Activated T-cell treated with anti-CD3 and anti-CD28 coated beads for 48 hours (primary cell): ENCODE measurements at regions not wholly inside any gene's neighbourhood (a gene's known extent, or its start where the extent isn't known, plus 50 kb on each side); places are given as distances from the start of the nearest gene placed in this dataset.

Experiments
- DNase-seq: peaks from one replicate; pipeline ENCODE4 v3.0.0-alpha.2; 2020; ENCODE audit warnings: low read depth

DNA sequence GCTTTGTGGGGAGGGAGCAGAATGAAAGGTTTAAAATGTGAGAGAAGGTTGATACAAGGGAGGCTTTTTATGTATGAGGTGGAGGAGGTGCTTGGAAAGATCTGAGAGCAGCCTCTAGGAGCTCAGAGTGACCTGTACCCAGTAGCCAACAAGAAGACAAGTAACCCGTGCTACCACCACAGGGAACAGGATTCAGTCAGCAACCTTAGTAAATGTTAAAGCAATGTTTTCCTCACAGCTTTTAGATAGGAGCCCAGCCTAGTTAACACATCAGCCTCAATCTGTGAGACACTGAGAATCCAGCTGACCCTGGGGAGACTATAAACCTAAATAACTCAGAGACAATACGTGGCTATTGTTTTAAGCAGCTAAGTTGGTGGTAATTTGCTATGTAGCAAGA lies 194.9 kb upstream of the NT5C1B start:
- DNase-seq, result no peak

DNA sequence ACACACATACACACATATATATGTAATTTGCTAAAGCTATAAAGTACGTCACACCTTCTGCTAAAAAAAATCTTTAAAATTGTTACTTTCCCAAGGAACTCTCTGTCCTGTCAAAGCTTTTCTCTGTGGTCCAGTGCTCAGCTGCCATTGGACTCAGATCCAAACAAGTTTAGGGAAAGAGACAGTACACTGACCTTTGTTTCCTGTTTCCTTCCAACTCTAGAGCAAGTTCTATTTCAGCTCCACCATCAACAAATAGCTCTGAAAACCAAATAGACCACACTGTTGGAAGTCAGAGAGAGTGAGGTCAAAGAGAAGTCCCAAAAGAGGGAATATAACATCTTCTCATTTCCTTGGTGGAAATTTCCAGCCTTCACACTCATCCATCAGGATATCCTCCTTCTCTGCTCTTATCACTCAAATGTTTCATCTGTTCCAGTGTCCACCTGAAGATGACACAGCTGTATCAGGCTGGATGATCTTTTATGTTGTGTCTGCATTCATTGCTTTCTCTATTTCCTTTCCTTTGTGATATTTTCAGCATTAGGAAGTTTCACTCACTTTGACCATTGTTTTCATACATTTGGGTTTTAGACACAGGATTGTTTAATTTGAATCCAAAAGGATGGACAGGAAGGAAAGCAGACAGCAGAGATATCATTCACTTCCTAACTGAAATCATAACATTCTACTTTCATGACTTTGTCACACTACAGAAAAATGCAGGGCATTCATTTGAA lies 192.3 kb upstream of the NT5C1B start:
- DNase-seq, result no peak

DNA sequence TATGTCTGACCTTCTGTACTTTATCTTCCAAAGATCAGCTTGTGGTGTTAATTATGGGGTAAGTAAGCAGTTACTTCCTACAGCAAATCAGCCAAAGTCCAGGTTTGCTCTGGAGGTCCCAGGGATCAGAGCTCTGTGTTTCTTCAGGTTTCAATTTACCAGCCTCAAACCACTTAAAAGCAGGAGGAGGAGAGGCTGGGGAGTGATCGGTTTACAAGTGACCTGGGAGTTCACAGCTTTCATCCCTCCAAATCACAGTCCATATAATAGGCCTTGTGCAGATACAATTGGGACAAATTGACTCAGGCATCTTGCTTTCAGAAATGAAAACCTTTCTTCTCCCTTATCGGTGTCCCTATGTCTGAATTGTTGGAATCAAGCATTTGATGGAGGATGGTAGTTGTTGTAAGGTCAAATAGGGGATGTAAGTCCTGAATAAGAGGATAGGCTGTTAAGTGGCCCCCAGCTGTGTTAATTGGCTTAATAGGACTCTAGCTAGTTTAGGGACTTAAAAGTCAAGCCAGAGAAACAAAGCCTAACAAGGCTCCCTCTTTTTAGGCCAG lies 188.0 kb upstream of the NT5C1B start:
- DNase-seq, result no peak

DNA sequence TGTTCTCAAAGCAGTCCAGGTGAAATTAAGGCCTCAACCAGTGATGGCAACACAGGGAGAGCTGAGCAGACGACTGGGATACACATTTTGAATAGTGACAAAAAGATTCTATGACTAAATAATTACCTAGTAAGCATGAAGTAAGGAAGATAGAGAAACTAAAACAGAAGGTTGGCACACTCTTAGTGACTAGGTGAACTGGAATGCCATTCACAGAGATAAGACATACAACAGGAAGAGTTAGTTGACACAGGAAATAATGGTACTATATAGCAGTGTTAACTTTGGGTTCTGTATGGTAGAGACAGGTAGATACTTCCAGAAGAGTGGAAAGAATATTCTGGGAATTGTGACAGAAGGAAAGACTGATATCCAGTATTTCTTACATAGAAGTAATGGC lies 181.8 kb upstream of the NT5C1B start:
- DNase-seq, result no peak

DNA sequence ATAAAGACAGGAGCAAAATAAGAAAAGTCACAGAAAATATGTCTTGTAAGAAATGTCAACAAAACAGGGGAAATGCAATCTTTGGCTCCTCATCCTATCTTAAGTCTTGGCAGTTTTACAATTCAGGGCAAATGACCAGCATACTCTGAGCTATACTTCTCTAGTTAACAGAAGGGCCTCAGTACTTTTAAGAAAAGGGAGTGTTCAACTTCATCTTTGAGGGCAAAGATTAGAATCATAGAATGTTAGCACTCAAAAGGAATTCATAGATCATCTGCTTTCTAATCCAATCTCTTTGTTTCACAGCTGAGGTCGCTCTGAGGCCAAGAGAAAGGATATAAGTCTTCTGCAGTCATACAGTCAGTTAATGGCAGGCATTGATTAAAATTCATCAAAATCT lies 174.0 kb upstream of the NT5C1B start:
- DNase-seq, result no peak

DNA sequence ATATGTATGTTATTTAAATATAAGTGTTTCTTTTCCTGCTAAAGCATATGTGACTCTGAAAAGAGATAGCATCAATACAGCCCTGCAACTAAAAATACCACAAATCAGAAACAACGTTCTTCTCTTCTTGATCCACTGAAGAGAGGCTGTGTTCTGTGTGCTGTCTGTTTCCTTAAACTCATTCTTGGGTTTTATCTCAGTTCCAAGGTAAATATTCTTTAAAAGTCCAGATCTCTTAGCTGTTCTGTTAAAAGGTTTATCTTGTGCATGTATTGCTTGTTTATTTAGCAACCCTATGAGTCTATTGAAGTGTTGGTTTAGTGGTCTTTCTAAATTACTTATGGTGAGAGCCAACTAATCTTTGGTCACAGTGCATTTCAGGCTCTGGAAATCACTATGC lies 173.3 kb upstream of the NT5C1B start:
- no peak for DNase-seq

DNA sequence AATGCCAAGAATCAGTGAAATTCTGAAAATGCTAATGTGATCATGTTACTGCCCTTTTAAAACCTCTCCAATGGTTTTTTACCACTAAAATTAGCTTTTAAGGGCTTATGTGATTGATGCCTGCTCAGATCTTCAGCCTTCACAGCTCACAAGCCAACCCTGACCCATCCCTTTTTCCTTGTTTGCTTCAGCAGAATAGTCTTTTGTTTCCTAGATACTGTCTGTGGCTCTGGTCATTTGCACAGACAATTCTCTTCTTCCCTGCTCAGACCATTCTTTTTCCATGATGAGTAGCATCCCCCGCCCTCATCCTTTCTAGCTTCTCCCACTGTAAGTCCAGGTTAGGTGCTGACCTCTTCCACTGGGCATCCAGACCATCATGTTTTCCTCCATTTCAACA lies 164.9 kb upstream of the NT5C1B start:
- DNase-seq, result no peak

DNA sequence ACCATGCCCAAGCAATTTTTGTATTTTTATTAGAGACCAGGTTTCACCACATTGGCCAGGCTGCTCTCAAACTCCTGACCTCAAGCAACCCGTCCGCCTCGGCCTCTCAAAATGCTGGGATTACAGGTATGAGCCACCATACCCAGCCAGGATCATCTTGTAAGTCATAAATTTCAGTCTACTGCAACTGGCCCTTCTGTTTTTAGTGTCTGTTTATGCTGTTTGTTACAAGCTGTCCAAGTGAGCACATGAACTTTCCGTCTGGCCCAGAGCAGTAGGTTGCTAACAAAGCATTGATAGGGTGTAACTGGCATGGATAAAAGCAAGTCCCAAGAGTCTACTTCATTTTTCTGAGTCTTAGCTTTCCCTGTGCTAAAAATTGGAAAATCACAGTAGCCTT lies 164.4 kb upstream of the NT5C1B start:
- DNase-seq, result no peak

DNA sequence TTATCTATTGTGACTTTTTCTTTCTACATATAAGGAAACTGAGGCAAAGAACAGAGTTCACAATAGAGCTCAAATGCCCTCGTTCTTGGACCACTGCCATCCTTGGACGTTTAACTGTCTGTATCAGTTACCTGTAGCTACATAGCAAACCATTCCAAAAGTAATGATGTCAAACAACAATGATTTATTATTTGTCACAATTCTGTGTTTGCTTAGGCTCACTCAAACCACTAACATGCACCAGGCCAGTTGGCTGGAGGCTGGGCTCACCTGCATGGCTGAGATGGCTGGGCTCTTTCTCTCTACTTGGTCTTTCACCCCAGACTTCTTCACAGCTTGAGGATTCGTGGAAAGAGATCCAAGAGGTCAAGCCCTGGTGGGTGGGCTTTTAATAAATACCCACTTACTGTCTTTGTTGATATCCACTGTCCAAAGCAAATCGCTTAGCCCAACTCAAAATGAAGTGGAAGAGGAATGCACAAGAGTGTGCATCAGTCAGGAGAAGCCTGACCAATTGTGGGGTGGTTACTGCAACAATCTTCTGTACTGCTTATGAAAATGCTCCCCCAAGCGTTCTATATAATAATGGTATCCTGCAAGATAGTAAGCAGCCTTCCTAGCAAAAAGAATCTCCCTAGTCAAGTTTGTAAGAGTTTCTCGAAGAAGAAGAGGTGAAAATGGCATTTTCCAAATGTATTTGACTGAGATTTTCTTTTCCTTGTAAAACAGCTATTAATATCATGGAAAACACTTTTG lies 163.5 kb upstream of the NT5C1B start:
- no peak for DNase-seq

DNA sequence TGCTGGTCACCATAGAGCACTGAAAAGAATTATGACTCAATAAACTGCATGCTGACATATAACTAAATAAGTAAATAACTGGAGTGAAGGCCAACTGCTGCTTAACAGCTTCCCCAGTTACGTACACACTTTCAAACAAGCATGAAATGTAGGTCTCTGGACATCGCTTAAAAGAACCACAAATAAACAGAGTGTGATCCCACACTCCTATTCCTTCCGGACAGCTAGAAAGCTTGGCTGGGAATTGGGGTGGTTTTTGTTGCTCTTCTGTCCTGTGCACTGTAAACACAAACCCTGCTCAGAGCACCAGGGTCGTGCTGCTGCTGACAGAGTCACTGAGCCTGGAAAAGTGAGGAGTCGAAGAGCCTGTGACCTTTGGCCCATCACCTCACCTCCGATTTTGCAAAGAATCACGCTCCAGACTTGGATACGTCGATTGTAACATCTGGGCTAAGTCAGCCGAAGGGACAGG lies 162.7 kb upstream of the NT5C1B start:
- no peak for DNase-seq

DNA sequence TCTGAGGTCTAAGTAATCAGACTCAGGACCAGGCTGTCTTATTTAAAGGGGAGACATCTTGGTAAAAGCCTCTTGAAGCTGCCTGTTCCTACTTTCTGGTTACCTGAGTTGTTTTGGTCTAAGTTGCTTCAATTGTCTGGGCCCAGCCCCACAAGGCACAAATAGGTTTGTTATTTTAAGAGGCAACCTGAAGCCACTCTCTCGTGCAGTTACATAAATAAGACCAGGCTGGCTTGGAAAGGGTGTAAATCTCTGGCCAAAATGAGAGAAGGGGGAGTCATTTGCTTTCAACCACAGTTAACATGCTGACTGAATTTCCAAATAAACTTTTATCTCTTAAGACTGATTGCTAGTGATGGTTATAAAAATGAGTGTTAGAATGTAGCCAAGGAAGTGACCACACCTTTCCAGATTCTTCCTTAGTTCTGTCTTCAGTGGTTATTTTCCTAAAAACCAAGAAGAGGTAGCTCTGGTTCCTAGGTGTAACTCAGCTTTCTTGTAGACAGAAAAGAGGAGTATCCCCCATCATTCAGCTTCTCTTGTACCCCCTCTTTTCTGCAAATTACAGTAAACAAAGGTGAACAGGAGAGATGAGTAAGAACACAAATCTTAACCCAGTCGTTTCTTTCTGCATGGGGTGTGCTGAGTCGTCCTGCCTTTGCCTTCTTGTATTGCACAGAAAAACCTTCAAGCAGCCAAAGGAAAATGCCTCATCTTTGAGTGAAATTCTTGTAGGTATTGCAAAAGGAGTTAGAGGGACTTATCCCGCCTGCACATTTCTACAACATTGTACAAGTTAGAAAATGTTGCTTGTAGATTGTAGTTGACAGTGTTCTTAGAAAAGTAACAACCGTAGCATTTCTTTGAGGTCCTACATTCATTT lies 161.5 kb upstream of the NT5C1B start:
- DNase-seq, result no peak

DNA sequence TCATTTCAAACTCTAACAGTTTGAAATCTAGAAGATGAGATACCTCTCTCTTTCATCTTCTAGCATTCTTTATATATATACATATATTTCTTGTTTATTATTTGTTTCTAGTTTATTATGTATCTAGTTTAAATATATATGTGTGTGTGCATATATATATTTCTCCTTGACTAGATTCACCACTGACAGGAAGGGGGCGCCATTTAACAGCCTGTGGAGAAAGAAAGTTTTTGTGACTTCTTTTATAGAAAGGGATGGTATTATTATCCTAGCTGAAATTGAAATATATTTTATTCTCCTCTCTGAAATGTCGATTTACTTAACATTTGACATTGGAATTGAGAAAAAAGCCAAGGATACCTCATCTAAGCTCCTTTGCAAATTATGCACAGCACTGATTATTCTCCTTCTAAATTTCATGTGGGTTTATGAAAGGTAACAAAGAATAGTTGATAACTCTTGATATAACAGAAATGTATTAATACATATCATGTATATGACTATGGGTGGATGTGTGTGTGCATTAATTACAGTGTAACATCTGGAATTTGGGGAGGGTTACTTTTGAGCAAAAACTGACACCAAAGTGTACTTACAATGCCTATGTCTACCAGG lies 160.7 kb upstream of the NT5C1B start:
- DNase-seq, result peak; percentile 12

DNA sequence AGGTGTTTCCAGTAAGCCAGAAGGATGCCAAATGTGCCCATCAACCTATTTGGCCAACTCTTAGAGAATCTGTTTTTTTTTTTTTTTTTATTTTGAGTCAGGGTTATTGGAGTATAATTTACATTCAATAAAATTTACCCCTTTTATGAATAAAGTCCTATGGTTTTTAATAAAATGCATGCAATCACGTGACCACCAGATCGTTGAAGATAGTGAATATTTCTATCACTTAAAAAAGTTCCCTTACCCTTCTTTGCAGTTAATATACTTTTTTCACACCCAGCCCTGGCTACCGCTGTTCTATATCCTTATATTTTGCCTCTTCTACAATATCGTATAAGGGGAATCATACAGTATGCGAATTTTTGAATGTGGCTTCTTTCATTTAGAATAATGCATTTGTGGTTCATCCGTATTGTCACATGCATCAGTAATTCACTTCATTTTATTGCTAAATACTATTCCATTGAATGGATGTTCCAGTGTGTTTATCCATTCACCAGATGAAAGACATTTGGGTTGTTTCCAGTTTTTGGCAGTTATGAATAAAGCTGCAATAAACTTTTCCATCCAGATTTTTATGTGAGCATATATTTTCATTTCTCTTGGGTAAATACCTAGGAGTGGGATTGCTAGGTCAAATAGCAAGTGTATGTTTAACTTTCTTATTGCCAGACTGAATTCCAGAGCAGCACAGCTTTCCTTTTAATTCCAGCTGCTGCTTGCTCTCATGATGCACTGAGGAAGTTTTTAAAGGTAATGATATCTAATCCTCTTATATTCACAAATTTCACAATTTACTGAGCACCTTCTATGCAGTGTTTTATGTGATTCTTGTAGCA lies 156.3 kb upstream of the NT5C1B start:
- DNase-seq, result no peak

DNA sequence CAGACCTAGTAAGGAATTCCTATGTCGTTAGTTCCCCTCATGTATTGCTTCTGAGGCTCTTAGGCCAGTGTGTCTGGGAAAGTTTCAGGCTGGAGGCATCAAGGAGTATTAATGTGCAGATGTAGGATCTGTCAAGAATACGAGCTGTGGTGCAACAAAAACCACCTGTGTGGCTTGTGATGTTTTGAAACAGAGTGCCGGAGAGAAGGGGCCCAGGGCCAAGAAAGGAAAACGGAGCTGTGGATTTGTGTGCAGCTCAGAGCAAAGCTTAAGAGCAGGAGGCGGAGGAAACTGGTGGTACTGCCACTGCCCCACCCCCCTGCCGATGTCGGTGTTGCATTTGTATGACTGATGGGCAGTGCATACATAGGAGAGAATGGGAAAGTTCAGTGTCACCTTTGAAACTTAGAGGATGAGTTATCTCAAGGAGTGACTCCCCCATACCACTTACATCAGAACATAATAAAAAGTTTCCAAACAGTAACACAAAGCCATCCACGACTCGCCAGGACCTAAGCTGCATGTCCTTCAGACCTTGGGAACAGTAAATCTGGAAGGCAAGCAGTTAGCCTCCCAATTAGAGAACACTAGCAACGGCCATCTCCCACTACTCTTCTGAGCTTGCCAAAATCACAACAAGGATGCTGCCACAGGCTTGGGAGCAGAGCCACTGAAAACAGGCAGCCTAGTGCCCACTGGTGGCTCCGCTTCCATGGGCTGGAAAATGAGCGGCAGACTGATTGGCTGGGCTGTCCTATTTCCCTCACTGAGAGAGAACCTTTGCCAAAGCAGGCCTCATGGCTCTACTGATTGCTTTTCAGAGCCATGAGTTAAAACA lies 152.7 kb upstream of the NT5C1B start:
- no peak for DNase-seq

DNA sequence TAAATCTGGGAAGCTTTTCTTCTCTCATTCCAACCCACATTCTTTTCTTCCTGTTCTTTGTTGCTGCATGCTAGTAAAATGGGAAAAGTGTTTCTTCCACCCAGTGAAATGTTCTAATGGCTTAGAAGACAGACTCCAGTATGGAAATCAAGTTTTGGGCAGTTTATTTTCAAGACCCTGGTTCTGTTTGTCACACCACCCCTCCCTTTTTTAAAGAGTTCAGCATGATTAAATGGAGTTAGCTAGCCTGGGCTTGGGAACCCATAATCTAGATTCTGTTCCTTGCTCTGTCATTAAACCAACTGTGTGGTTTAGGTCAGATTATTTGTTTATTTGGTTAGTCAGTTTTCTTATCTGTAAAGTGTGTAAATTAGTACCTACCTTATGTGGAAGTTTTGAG lies 151.8 kb upstream of the NT5C1B start:
- no peak for DNase-seq

DNA sequence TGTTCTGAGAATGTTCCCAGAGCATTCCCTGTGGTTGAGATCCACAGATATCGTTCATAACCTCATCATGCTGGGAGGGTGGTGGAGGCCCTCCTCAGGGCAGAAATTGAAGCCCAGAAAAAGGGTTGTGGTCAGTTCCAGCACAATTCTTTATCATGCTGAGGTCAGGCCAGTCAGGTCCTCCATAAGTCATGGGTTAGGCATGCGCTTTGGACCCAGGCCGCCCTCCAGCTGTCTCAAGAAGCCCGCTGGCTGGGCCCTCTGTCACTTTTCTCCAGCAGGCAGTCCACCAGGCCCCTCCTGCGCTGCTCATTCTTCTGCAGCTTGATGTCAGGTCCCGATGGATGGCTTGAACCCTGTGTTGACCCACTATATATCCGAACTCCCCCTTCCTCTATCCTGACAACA lies 151.1 kb upstream of the NT5C1B start:
- DNase-seq, result no peak

DNA sequence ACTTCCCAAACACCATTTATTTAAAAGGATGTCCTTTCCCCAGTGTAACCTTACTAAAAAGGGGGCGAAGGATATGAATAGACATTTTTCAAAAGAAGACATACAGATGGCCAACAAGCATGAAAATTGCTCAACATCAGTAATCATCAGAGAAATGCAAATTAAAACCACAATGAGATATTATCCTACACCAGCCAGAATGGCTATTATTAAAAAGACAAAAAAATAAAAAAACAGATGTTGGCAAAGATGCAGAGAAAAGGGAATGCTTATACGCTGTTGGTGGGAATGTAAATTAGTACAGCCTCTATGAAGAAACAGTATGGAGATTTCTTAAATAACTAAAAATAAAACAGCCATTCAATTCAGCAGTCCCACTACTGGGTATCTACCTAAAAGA lies 142.3 kb upstream of the NT5C1B start:
- no peak for DNase-seq

DNA sequence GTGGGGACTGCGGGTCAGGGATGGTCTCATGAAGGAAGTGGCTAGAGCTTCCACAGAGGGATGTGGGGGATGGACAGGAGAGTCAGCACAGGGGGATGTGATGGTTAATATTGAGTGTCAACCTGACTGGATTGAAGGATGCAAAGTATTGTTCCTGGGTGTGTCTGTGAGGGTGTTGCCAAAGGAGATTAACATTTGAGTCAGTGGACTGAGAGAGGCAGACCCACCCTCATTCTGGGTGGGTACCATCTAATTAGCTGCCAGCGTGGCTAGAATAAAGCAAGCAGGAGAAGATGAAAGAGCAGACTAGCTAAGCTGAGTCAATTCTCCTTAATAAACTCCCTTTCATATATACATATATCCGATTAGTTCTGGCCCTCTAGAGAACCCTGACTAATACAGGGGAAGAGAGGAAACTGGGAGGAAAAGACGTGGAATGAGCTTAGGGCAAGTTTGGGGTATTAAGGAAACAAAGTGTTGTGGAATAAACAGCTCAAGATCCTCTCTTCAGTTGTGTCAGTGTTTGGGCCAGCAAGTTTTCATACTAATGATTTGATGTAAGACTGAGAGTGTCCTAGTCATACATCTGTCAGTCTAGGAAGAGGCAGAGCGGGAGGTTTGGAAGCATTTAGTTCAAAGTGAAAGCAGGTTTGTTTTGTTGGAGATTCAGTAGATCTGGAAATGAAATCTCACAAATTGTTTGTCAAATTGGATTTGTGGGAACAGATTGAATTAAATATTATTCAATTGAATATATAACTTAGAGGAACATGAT lies 135.2 kb upstream of the NT5C1B start:
- no peak for DNase-seq

DNA sequence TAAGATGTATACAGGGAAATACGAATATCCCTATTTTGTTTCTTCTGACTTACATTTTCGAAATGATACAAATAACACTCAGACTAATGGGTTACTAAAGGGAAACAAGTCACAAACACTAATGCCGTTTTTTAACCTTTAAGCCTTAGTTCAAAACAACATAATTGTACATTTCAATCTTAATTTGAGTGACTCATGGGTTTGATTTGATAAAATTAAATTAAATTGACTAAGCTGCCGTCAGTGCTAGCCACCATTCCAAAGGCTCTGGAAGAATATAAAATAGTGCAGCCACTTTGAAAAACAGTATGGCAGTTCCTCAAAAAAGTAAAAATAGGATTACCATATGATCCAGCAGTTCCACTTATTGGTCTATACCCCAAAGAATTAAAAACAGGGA lies 133.8 kb upstream of the NT5C1B start:
- no peak for DNase-seq
